HEK293 (cell line): ENCODE measurements at regions not wholly inside any gene's neighbourhood (a gene's known extent, or its start where the extent isn't known, plus 50 kb on each side); places are given as distances from the start of the nearest gene placed in this dataset.

Source experiments
- CTCF ChIA-PET: fragments of 350-600 bp; formaldehyde crosslinking; extraction: SDS; loops from one replicate; lab custom pipeline; 2021; ENCODE audit warnings: antibody characterized with exemption; lab: Yijun Ruan, JAX
- POLR2A ChIA-PET: fragments of 300-600 bp; formaldehyde crosslinking; extraction: SDS; loops from one replicate; lab custom pipeline; 2020; ENCODE audit warnings: antibody characterized with exemption, inconsistent platforms; lab: Yijun Ruan, JAX
- H3K27ac ChIP-seq: fragments of 200-500 bp; sonication (Bioruptor generic); 2 replicates; pipeline ENCODE4 v1.5.1; 2014; ENCODE audit warnings: low read depth, low read length, control low read depth, inconsistent platforms; ENCODE audit errors: extremely low read depth
- H3K36me3 ChIP-seq, 2 experiments: fragments of 200-500 bp in 1 of 2; sonication (Bioruptor generic) in 1 of 2; 1 replicate in 1 of 2; 2 replicates in 1 of 2; pipeline ENCODE4 v1.5.1; 2014 to 2017; ENCODE audit warnings: inconsistent platforms in 2 of 2, low read length in 2 of 2; ENCODE audit not compliant: control insufficient read depth in 2 of 2, insufficient read depth in 1 of 2
- H3K4me1 ChIP-seq: fragments of 200-500 bp; sonication (Bioruptor generic); 2 replicates; pipeline ENCODE4 v1.5.1; 2014; ENCODE audit warnings: mild to moderate bottlenecking, low read length, inconsistent platforms; ENCODE audit not compliant: control insufficient read depth, insufficient read depth
- H3K4me3 ChIP-seq: 2 replicates; pipeline ENCODE4 v1.5.1; 2011; ENCODE audit warnings: low read depth, mild to moderate bottlenecking, control low read depth, low read length, moderate library complexity
- H3K9me3 ChIP-seq: fragments of 200-500 bp; sonication (Bioruptor generic); 2 replicates; pipeline ENCODE4 v1.5.1; 2014; ENCODE audit warnings: low read depth, low read length, inconsistent platforms; ENCODE audit not compliant: control insufficient read depth, insufficient read depth
- IKZF3 ChIP-seq: fragments of 450-650 bp; IDR thresholded peaks from 2 replicates; pipeline ENCODE4 v1.5.0; 2018; ENCODE audit warnings: missing biosample characterization, mild to moderate bottlenecking, missing genetic modification characterization, moderate library complexity
- KLF16 ChIP-seq: fragments of 450-650 bp; formaldehyde crosslinking; IDR thresholded peaks from 2 replicates; pipeline ENCODE4 v1.5.1; 2017; ENCODE audit warnings: missing biosample characterization, missing genetic modification characterization
- TRIM28 ChIP-seq: IDR thresholded peaks from 2 replicates; pipeline ENCODE4 v1.6.1; 2011; ENCODE audit warnings: low read length, control low read depth, borderline replicate concordance
- TSHZ1 ChIP-seq: fragments of 450-650 bp; formaldehyde crosslinking; IDR thresholded peaks from 2 replicates; pipeline ENCODE4 v1.5.1; 2016; ENCODE audit warnings: missing biosample characterization, missing genetic modification characterization, borderline replicate concordance
- ZBTB10 ChIP-seq: fragments of 450-650 bp; formaldehyde crosslinking; IDR thresholded peaks from 2 replicates; pipeline ENCODE4 v1.5.1; 2016; ENCODE audit warnings: missing biosample characterization, missing genetic modification characterization
- ZBTB17 ChIP-seq: fragments of 450-650 bp; formaldehyde crosslinking; IDR thresholded peaks from 2 replicates; pipeline ENCODE4 v1.5.1; 2016; ENCODE audit warnings: missing biosample characterization, missing genetic modification characterization
- ZBTB44 ChIP-seq: fragments of 450-650 bp; IDR thresholded peaks from 2 replicates; pipeline ENCODE4 v1.5.1; 2018; ENCODE audit warnings: missing biosample characterization, mild to moderate bottlenecking, missing genetic modification characterization
- ZFP3 ChIP-seq: fragments of 450-650 bp; formaldehyde crosslinking; IDR thresholded peaks from 2 replicates; pipeline ENCODE4 v1.5.1; 2016; ENCODE audit warnings: low read depth, missing biosample characterization, missing genetic modification characterization
- ZIC2 ChIP-seq: fragments of 450-650 bp; formaldehyde crosslinking; IDR thresholded peaks from 2 replicates; pipeline ENCODE4 v1.5.1; 2016; ENCODE audit warnings: missing biosample characterization, missing genetic modification characterization
- ZNF10 ChIP-seq: fragments of 450-650 bp; formaldehyde crosslinking; IDR thresholded peaks from 2 replicates; pipeline ENCODE4 v1.5.1; 2017; ENCODE audit warnings: missing biosample characterization, missing genetic modification characterization
- ZNF112 ChIP-seq: fragments of 450-650 bp; formaldehyde crosslinking; IDR thresholded peaks from 2 replicates; pipeline ENCODE4 v1.5.0; 2017; ENCODE audit warnings: missing biosample characterization, missing genetic modification characterization
- ZNF132 ChIP-seq: fragments of 450-650 bp; formaldehyde crosslinking; IDR thresholded peaks from 2 replicates; pipeline ENCODE4 v1.5.1; 2017; ENCODE audit warnings: missing biosample characterization, missing genetic modification characterization, borderline replicate concordance
- ZNF146 ChIP-seq: fragments of 450-650 bp; formaldehyde crosslinking; IDR thresholded peaks from 2 replicates; pipeline ENCODE4 v1.5.1; 2016; ENCODE audit warnings: missing biosample characterization, missing genetic modification characterization
- ZNF157 ChIP-seq: fragments of 450-650 bp; formaldehyde crosslinking; IDR thresholded peaks from 2 replicates; pipeline ENCODE4 v1.5.1; 2016; ENCODE audit warnings: missing biosample characterization, missing genetic modification characterization
- ZNF16 ChIP-seq: fragments of 450-650 bp; formaldehyde crosslinking; IDR thresholded peaks from 2 replicates; pipeline ENCODE4 v1.5.1; 2016; ENCODE audit warnings: low read depth, missing biosample characterization, missing genetic modification characterization
- ZNF175 ChIP-seq: fragments of 450-650 bp; formaldehyde crosslinking; IDR thresholded peaks from 2 replicates; pipeline ENCODE4 v1.5.1; 2016; ENCODE audit warnings: missing biosample characterization, missing genetic modification characterization
- ZNF2 ChIP-seq: fragments of 450-650 bp; formaldehyde crosslinking; IDR thresholded peaks from 2 replicates; pipeline ENCODE4 v1.5.1; 2016; ENCODE audit warnings: missing biosample characterization, missing genetic modification characterization
- ZNF221 ChIP-seq: fragments of 450-650 bp; formaldehyde crosslinking; IDR thresholded peaks from 2 replicates; pipeline ENCODE4 v1.5.1; 2017; ENCODE audit warnings: missing biosample characterization, missing genetic modification characterization, borderline replicate concordance
- ZNF223 ChIP-seq: fragments of 450-650 bp; formaldehyde crosslinking; IDR thresholded peaks from 2 replicates; pipeline ENCODE4 v1.5.1; 2016; ENCODE audit warnings: missing biosample characterization, missing genetic modification characterization
- ZNF248 ChIP-seq: fragments of 450-650 bp; formaldehyde crosslinking; IDR thresholded peaks from 2 replicates; pipeline ENCODE4 v1.5.1; 2017; ENCODE audit warnings: missing biosample characterization, missing genetic modification characterization
- ZNF335 ChIP-seq: fragments of 450-650 bp; formaldehyde crosslinking; conservative IDR thresholded peaks from 2 replicates; pipeline ENCODE4 v1.5.1; 2016; ENCODE audit warnings: missing biosample characterization, missing genetic modification characterization
- ZNF404 ChIP-seq: fragments of 450-650 bp; formaldehyde crosslinking; IDR thresholded peaks from 2 replicates; pipeline ENCODE4 v1.5.1; 2017; ENCODE audit warnings: missing biosample characterization, missing genetic modification characterization
- ZNF433 ChIP-seq: fragments of 450-650 bp; formaldehyde crosslinking; IDR thresholded peaks from 2 replicates; pipeline ENCODE4 v1.5.1; 2016; ENCODE audit warnings: missing biosample characterization, missing genetic modification characterization, low read depth
- ZNF501 ChIP-seq: fragments of 450-650 bp; formaldehyde crosslinking; IDR thresholded peaks from 2 replicates; pipeline ENCODE4 v1.5.1; 2016; ENCODE audit warnings: missing biosample characterization, missing genetic modification characterization
- ZNF561 ChIP-seq: fragments of 450-650 bp; IDR thresholded peaks from 2 replicates; pipeline ENCODE4 v1.5.1; 2018; ENCODE audit warnings: missing biosample characterization, missing genetic modification characterization, borderline replicate concordance
- ZNF626 ChIP-seq: fragments of 450-650 bp; sonication (Bioruptor Pico); formaldehyde crosslinking; IDR thresholded peaks from 2 replicates; pipeline ENCODE4 v1.5.1; 2018; ENCODE audit warnings: missing biosample characterization, missing genetic modification characterization, inconsistent platforms
- ZNF747 ChIP-seq: fragments of 450-650 bp; formaldehyde crosslinking; IDR thresholded peaks from 2 replicates; pipeline ENCODE4 v1.5.1; 2016; ENCODE audit warnings: missing biosample characterization, missing genetic modification characterization

GRCh38 chr7:41536873-41537665 lies 165.8 kb downstream of the INHBA start:
- POLR2A ChIA-PET: no interaction called here
- Histone ChIP-seq H3K4me1 (peaks cover 18% of the 10 kb centered on the region), H3K36me3 (no peaks in the 10 kb centered on the region), H3K27ac (no peak overlapping the region), H3K9me3 (no peaks in the 10 kb centered on the region), H3K4me3 (no peak overlapping the region)
- CTCF ChIA-PET: interaction anchor here (0.5 to 1.0 kb wide), 3 partner anchors 156 to 1030 kb away, joined by 3 to 4 read pairs (median 3); no protein-coding TSS in a partner anchor
- TF ChIP-seq ZNF248 (tag by site-specific recombination) (no peak), IKZF3 (tag by site-specific recombination) (no peak), ZNF10 (tag by site-specific recombination) (no peak), ZFP3 (tag by site-specific recombination) (no peak), ZNF112 (tag by site-specific recombination) (no peak), ZNF175 (tag by site-specific recombination) (no peak), ZNF561 (tag by site-specific recombination) (no peak), ZNF132 (tag by site-specific recombination) (no peak), ZNF335 (tag by site-specific recombination) (no peak), ZIC2 (tag by site-specific recombination) (no peak), ZNF223 (tag by site-specific recombination) (no peak), ZNF404 (no peak), ZBTB17 (no peak), ZBTB44 (no peak), ZNF16 (tag by site-specific recombination) (no peak), ZNF501 (tag by site-specific recombination) (no peak), ZNF157 (no peak)

- no peak overlapping the region for H3K4me3 ChIP-seq
- no peak overlapping the region for H3K27ac ChIP-seq
- H3K9me3 ChIP-seq: no peaks in the 10 kb centered on the region
- H3K4me1 ChIP-seq: peaks cover 16% of the 10 kb centered on the region
- ChIA-PET POLR2A (no interaction called here), CTCF (no interaction called here)
- no peaks in the 10 kb centered on the region for H3K36me3 ChIP-seq
- TF ChIP-seq ZNF626 (tag by site-specific recombination) (no peak), KLF16 (tag by site-specific recombination) (no peak), ZNF221 (tag by site-specific recombination) (no peak), TSHZ1 (tag by site-specific recombination) (no peak), ZNF146 (tag by site-specific recombination) (no peak), ZNF747 (tag by site-specific recombination) (no peak), TRIM28 (no peak), ZNF433 (tag by site-specific recombination) (no peak), ZBTB10 (tag by site-specific recombination) (no peak), ZNF2 (no peak)
These were observed 166.6 kb downstream of the INHBA start for GRCh38 chr7:41536122-41536872.
